Right lobe of liver (tissue), 4 donors: ENCODE measurements at regions not wholly inside any gene's neighbourhood (a gene's known extent, or its start where the extent isn't known, plus 50 kb on each side); places are given as distances from the start of the nearest gene placed in this dataset.

ENCODE experiments used
- POLR2A ChIP-seq: fragments of 450-650 bp; IDR thresholded peaks from one replicate; pipeline ENCODE4 v1.6.1; 2017; ENCODE audit warnings: antibody characterized with exemption, mild to moderate bottlenecking
- TF ChIP-seq, protein P1 (sequence below), 4 donors: fragments of 200-600 bp in 3 of 4; fragments of 450-650 bp in 1 of 4; IDR thresholded peaks; one replicate each; pipeline versions ENCODE4 v1.5.1 to v1.8.0; 2016 to 2022; ENCODE audit warnings: antibody characterized with exemption in 4 of 4, mild to moderate bottlenecking in 2 of 4
- donor health status: DM: no; HTN: no; CAD: no.
- donor health status: DM: no; HTN: no; CAD: no.
- donor health status: DM: no; HTN: yes; CAD: no.

GRCh38 chr1:208528578-208529240 is 284.5 kb upstream of the PLXNA2 start:
- TF ChIP-seq POLR2A: no peak
- TF ChIP-seq, protein P1, sequence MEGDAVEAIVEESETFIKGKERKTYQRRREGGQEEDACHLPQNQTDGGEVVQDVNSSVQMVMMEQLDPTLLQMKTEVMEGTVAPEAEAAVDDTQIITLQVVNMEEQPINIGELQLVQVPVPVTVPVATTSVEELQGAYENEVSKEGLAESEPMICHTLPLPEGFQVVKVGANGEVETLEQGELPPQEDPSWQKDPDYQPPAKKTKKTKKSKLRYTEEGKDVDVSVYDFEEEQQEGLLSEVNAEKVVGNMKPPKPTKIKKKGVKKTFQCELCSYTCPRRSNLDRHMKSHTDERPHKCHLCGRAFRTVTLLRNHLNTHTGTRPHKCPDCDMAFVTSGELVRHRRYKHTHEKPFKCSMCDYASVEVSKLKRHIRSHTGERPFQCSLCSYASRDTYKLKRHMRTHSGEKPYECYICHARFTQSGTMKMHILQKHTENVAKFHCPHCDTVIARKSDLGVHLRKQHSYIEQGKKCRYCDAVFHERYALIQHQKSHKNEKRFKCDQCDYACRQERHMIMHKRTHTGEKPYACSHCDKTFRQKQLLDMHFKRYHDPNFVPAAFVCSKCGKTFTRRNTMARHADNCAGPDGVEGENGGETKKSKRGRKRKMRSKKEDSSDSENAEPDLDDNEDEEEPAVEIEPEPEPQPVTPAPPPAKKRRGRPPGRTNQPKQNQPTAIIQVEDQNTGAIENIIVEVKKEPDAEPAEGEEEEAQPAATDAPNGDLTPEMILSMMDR (IDR thresholded peaks at IDR 0.05): no peak
